ENCODE measurements at regions not wholly inside any gene's neighbourhood (a gene's known extent, or its start where the extent isn't known, plus 50 kb on each side); places are given as distances from the start of the nearest gene placed in this dataset.

DNA sequence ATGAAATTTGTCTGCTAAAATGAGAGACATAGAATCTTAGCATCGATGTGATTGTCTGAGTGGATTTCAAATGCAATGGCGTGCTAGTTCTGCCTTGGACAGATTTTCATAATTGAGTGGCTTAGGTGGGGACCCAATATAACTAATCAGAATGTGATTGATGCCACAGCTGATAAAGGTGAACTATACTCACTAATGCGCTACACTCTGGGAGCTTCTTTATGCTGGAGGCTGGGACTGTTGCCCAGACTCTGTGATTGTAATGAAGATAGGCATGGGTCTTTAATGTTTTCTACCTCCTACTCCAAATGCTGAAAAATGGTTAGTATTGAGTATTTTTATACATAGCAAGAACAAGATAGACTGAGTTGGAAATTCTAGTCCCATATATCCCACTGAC lies 339.5 kb upstream of the SLC39A10 start:
- TF ChIP-seq, protein P1, sequence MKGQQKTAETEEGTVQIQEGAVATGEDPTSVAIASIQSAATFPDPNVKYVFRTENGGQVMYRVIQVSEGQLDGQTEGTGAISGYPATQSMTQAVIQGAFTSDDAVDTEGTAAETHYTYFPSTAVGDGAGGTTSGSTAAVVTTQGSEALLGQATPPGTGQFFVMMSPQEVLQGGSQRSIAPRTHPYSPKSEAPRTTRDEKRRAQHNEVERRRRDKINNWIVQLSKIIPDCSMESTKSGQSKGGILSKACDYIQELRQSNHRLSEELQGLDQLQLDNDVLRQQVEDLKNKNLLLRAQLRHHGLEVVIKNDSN (CRISPR knock-in tag; IDR thresholded peaks at IDR 0.05), result no peak
- no peak for TF ChIP-seq SMAD4 (CRISPR knock-in tag; IDR thresholded peaks at IDR 0.05)
- TF ChIP-seq, protein P2, sequence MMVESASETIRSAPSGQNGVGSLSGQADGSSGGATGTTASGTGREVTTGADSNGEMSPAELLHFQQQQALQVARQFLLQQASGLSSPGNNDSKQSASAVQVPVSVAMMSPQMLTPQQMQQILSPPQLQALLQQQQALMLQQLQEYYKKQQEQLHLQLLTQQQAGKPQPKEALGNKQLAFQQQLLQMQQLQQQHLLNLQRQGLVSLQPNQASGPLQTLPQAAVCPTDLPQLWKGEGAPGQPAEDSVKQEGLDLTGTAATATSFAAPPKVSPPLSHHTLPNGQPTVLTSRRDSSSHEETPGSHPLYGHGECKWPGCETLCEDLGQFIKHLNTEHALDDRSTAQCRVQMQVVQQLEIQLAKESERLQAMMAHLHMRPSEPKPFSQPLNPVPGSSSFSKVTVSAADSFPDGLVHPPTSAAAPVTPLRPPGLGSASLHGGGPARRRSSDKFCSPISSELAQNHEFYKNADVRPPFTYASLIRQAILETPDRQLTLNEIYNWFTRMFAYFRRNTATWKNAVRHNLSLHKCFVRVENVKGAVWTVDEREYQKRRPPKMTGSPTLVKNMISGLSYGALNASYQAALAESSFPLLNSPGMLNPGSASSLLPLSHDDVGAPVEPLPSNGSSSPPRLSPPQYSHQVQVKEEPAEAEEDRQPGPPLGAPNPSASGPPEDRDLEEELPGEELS (CRISPR knock-in tag; IDR thresholded peaks at IDR 0.05), result no peak
- TF ChIP-seq RELA (CRISPR knock-in tag; IDR thresholded peaks at IDR 0.05; ENCODE audit: borderline replicate concordance), result no peak
- no peak for TF ChIP-seq ZNF232 (CRISPR knock-in tag; IDR thresholded peaks at IDR 0.05)
- no peak for TF ChIP-seq CTCF (IDR thresholded peaks at IDR 0.05)
- TF ChIP-seq ATF3 (CRISPR knock-in tag; conservative IDR thresholded peaks at IDR 0.05), result no peak
- TF ChIP-seq EMX1 (CRISPR knock-in tag; IDR thresholded peaks at IDR 0.05), result no peak

Data from WTC11 (cell line).